T-helper 2 cell treated with Interferon-gamma antibody and Interleukin-4, amounts not matched to agents 100 ng/mL and 5 ng/mL, for 36 hours (primary cell): ENCODE measurements at regions not wholly inside any gene's neighbourhood (a gene's known extent, or its start where the extent isn't known, plus 50 kb on each side); places are given as distances from the start of the nearest gene placed in this dataset.

Source experiments
- intact Hi-C: fragments of 100-400 bp; cut with micrococcal nuclease; formaldehyde crosslinking; loops from one replicate; pipeline ENCODE4 v1.15.1; 2023

- intact Hi-C loops: no loop called here
These were observed 50.7 kb upstream of the ACSF3 start for GRCh38 chr16:89042711-89043551.

GRCh38 chr16:89043636-89044417 is 49.8 kb upstream of the ACSF3 start:
- intact Hi-C loops: no loop called here
